ENCODE measurements at regions not wholly inside any gene's neighbourhood (a gene's known extent, or its start where the extent isn't known, plus 50 kb on each side); places are given as distances from the start of the nearest gene placed in this dataset.
"Not testable (repeated sequence)": the region's sequence is repeated elsewhere in the genome, so short reads cannot be mapped to it uniquely, and the experiment has no call there.

DNA sequence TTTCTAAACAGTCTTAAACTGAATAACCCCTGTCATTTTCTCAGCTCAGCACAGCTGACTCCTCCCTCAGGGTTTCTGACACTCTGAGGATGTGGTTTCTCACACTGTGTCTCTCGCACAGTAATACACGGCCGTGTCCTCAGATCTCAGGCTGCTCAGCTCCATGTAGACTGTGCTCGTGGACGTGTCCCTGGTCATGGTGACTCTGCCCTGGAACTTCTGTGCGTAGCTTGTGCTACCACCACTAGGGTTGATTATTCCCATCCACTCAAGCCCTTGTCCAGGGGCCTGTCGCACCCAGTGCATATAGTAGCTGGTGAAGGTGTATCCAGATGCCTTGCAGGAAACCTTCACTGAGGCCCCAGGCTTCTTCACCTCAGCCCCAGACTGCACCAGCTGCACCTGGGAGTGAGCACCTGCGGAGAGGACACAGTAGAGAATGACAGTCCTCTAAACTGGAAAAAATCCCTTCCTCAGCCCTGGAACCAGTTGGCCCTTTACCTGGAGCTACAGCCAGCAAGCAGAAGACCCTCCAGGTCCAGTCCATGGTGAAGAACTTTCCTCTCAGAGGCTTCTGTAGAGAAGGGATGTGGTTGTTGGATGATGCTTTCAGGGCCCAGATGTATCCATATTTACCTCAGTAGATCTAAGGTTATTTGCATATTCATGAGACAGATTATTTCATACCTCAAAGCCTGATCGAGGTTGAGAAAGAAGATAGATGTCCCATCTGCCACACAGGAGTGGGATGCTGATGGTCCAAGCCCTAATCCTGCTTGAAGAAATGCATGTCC, 984.8 kb downstream of the TMEM121 start:
- Histone ChIP-seq H3K9me3 (no peaks in the 10 kb centered on the region), H3K4me3 (no peak overlapping the region), H3K36me3 (no peaks in the 10 kb centered on the region), H3K27me3 (peaks cover 0 to 45% of the 10 kb centered on the region in 2 donors), H3K27ac (no peak overlapping the region), H3K4me1 (no peaks in the 10 kb centered on the region)
- intact Hi-C loops (cut with DNase I), result no loop called here
- DNase-seq, result no peak
- ATAC-seq, result no peak
- TF ChIP-seq, protein P1, sequence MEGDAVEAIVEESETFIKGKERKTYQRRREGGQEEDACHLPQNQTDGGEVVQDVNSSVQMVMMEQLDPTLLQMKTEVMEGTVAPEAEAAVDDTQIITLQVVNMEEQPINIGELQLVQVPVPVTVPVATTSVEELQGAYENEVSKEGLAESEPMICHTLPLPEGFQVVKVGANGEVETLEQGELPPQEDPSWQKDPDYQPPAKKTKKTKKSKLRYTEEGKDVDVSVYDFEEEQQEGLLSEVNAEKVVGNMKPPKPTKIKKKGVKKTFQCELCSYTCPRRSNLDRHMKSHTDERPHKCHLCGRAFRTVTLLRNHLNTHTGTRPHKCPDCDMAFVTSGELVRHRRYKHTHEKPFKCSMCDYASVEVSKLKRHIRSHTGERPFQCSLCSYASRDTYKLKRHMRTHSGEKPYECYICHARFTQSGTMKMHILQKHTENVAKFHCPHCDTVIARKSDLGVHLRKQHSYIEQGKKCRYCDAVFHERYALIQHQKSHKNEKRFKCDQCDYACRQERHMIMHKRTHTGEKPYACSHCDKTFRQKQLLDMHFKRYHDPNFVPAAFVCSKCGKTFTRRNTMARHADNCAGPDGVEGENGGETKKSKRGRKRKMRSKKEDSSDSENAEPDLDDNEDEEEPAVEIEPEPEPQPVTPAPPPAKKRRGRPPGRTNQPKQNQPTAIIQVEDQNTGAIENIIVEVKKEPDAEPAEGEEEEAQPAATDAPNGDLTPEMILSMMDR (IDR thresholded peaks at IDR 0.05), result no peak

DNA sequence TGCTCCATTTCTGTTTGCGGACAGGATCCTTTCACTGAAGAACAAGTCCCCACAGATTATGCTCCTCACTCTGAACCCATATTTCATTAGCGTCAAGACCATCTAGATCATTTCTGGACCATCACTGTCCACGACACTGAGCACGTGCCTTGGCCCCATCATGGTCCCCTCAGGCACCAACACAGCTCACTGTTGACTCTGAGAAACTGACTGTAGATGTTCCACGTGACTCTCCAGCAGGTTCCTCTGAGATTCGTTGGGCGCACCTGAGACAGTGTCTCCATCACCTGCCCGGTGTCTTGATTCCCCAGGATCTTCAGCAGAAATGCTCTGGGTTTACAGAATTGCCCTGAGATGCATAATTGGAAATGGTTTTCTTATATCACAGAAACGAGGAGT, 985.4 kb downstream of the TMEM121 start:
- no peak for ATAC-seq
- no peak overlapping the region for H3K4me3 ChIP-seq
- H3K4me1 ChIP-seq, result no peaks in the 10 kb centered on the region
- TF ChIP-seq, protein P1 (IDR thresholded peaks at IDR 0.05), result no peak
- H3K27ac ChIP-seq, result no peak overlapping the region
- no peaks in the 10 kb centered on the region for H3K36me3 ChIP-seq
- peaks cover 0 to 41% of the 10 kb centered on the region in 2 donors for H3K27me3 ChIP-seq
- intact Hi-C loops (cut with DNase I), result no loop called here
- no peak for DNase-seq
- no peaks in the 10 kb centered on the region for H3K9me3 ChIP-seq

DNA sequence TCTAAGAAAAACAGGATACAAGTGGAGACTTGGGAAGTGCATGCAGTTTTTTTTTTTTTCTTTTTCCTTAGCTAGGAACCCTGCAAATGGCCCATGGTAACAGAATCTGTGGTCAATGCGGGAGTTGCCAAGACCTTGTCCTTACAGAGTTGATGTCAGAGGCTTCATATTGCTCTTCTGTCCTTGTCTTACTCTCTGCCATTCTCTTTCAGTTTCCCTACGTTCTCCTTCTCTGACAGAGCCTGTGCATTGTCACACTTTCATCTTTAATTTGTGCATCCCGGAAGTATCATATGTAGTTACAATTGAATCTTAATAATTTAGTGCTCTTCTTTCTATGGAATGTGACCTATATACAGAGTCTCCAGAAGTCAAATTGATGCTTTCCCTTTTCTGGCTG, 986.9 kb downstream of the TMEM121 start:
- TF ChIP-seq, protein P1 (IDR thresholded peaks at IDR 0.05), result no peak
- Histone ChIP-seq H3K27me3 (peaks cover 0 to 27% of the 10 kb centered on the region in 2 donors), H3K36me3 (no peaks in the 10 kb centered on the region), H3K4me1 (no peaks in the 10 kb centered on the region), H3K4me3 (no peak overlapping the region), H3K27ac (no peak overlapping the region), H3K9me3 (no peaks in the 10 kb centered on the region)
- DNase-seq (no peak), ATAC-seq (no peak)
- intact Hi-C loops (cut with DNase I), result no loop called here

DNA sequence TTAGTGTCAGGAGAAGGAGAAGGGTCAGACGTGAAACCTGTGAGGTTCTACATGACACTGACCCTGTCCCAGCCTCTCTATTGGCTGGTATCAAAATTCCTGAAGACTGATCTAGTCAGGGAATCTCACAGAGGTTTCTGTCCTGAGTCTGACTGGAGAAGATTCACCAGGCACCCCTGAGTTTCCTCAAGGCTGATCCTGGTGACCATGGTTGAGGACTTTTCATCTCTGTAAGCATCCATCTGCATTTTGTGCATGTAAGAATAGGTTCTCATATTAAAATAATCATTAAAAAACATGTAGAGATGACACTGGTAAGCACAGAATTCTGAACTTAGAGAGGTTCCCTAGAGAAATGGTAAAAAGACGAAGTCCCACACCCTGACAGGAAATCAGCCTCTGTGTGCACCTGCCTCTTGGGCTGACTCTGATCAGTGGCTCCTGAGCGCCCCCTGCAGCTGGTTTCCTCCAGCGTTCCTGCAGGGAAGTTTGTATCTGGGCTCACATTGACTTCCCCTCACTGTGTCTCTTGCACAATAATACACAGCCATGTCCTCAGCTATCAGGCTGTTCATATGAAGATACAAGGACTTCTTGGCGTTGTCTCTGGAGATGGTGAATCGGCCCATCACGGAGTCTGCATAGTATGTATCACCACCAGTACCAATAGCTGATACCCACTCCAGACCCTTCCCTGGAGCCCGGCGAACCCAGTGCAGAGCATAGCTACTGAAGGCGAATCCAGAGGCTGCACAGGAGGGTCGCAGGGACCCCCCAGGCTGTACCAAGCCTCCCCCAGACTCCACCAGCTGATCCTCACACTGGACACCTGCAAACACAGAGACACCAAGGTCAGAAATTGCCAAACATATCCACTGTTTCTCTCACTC, 991.9 kb downstream of the TMEM121 start:
- H3K27ac ChIP-seq, result no peak overlapping the region
- intact Hi-C loops (cut with DNase I), result no loop called here
- H3K36me3 ChIP-seq, result no peaks in the 10 kb centered on the region
- no peak overlapping the region for H3K4me3 ChIP-seq
- H3K9me3 ChIP-seq, result no peaks in the 10 kb centered on the region
- ATAC-seq (no peak), DNase-seq (peak in 2 of 4 donors; percentile 1 to 63)
- peaks cover 0 to 13% of the 10 kb centered on the region in 2 donors for H3K27me3 ChIP-seq
- no peaks in the 10 kb centered on the region for H3K4me1 ChIP-seq
- TF ChIP-seq, protein P1 (IDR thresholded peaks at IDR 0.05), result peak in 1 of 2 donors; percentile 21

DNA sequence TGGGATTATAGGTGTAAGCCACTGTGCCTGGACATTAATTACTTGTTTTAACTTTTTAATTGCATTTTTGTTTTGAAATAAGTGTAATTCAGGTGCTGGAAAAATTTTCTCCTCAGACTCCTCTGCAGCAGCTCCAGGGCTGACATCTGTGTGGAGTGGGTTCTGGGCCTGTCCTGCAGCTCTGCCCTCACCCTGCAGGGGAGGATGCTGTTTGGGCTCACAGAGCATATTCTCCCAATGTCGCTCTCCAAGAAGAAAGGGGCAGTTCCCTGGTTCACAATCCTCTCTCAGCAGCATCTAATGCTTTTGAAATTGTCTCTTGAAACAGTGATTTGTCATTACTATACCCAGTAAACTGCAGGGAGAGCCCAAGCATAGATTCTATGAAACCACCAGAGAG, 995.7 kb downstream of the TMEM121 start:
- H3K4me1 ChIP-seq; H3K27ac ChIP-seq; H3K36me3 ChIP-seq; intact Hi-C loops (cut with DNase I); H3K4me3 ChIP-seq; H3K27me3 ChIP-seq; DNase-seq; ATAC-seq; H3K9me3 ChIP-seq: not testable (repeated sequence)

Measured in left lung (tissue), 4 donors.